ENCODE measurements at regions not wholly inside any gene's neighbourhood (a gene's known extent, or its start where the extent isn't known, plus 50 kb on each side); places are given as distances from the start of the nearest gene placed in this dataset.

DNA sequence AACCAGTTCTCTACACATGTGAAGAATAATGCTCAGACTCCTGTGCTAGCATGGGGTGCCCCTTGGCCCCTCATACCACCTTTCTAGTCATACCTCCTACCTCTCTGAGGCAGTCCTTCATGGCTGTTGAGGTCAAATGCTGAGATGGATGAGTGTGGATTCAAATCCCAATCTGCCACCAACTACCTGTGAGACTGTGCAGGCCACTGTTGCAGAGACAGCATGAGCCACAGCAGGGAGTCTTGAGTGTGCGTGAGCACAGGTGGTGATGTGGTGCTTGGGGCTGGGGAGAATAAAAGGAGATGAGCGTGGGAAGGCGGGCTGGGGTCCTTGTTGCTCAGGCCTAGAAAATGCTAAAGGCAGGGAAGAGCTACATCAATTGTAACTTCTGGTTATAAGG, 218.0 kb upstream of the E2F8 start (continued):
- TF ChIP-seq NCOR1 (IDR thresholded peaks at IDR 0.05): no peak
- TF ChIP-seq SMAD2 (IDR thresholded peaks at IDR 0.05; ENCODE audit: low read depth, low read length): no peak
- no peak for TF ChIP-seq FOXA1 (IDR thresholded peaks at IDR 0.05; ENCODE audit: borderline replicate concordance)
- no peak for TF ChIP-seq BRD9 (IDR thresholded peaks at IDR 0.05; ENCODE audit: low read depth, partially characterized antibody)
- TF ChIP-seq ERF (CRISPR knock-in tag; IDR thresholded peaks at IDR 0.05): no peak
- no peak for TF ChIP-seq LEF1 (IDR thresholded peaks at IDR 0.05)
- TF ChIP-seq, protein P1, sequence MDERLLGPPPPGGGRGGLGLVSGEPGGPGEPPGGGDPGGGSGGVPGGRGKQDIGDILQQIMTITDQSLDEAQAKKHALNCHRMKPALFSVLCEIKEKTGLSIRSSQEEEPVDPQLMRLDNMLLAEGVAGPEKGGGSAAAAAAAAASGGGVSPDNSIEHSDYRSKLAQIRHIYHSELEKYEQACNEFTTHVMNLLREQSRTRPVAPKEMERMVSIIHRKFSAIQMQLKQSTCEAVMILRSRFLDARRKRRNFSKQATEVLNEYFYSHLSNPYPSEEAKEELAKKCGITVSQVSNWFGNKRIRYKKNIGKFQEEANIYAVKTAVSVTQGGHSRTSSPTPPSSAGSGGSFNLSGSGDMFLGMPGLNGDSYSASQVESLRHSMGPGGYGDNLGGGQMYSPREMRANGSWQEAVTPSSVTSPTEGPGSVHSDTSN (CRISPR knock-in tag; IDR thresholded peaks at IDR 0.05; ENCODE audit: low read depth): no peak
- TF ChIP-seq, protein P1 (tag; conservative IDR thresholded peaks at IDR 0.05; ENCODE audit: low read depth): no peak

DNA sequence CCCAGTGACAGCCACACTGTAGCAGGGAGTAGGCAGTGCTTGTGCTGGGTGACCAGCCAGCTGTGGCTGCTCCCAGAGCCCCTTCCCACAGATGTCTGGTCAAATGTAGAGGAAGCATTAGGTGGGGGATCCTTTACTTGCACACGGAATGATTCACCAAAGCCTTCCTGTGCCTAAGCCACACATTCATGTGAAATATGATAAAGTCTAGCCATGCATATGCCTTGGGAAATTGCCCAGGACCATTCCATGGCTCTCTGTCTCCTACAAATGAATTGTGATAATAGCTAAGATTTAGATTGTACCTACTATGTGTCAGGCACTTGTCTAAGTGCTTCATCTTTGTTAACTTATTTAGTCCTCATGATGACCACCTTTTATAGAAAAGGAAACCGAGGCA, 217.5 kb upstream of the E2F8 start:
- intact Hi-C loops (cut with micrococcal nuclease) (no loop called here), in situ Hi-C loops (cut with MboI) (no loop called here)
- TF ChIP-seq BHLHE40 (IDR thresholded peaks at IDR 0.05; ENCODE audit: low read length) (no peak), RBM39 (optimal IDR thresholded peaks at IDR 0.05; ENCODE audit: low read depth, low read length) (no peak), FUS (optimal IDR thresholded peaks at IDR 0.05; ENCODE audit: low read depth, low read length) (no peak), ZNF124 (CRISPR knock-in tag; IDR thresholded peaks at IDR 0.05) (no peak), CCAR2 (IDR thresholded peaks at IDR 0.05; ENCODE audit: low read depth, low read length) (no peak), EP300 (IDR thresholded peaks at IDR 0.05; ENCODE audit: low read length) (no peak), ZNF41 (CRISPR knock-in tag; conservative IDR thresholded peaks at IDR 0.05) (no peak), SRSF1 (IDR thresholded peaks at IDR 0.05; ENCODE audit: low read depth, low read length) (no peak), TAF1 (IDR thresholded peaks at IDR 0.05; ENCODE audit: control insufficient read depth, extremely low read depth, insufficient read depth, low read length, severe bottlenecking) (no peak)
- TF ChIP-seq, protein P2, sequence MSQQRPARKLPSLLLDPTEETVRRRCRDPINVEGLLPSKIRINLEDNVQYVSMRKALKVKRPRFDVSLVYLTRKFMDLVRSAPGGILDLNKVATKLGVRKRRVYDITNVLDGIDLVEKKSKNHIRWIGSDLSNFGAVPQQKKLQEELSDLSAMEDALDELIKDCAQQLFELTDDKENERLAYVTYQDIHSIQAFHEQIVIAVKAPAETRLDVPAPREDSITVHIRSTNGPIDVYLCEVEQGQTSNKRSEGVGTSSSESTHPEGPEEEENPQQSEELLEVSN (IDR thresholded peaks at IDR 0.05; ENCODE audit: borderline replicate concordance in 1 of 2, extremely low read depth in 1 of 2, insufficient read depth in 1 of 2, insufficient read length in 1 of 2, low read depth in 1 of 2, low read length in 1 of 2, poor library complexity in 1 of 2, severe bottlenecking in 1 of 2): no peak
- no peak overlapping the region for H3K4me3 ChIP-seq
- H2AFZ ChIP-seq (ENCODE audit: low read depth, low read length): no peak overlapping the region
- peaks cover 5 to 18% of the 10 kb centered on the region in 2 experiments; a peak in 3 of 5 replicates for H3K27me3 ChIP-seq (ENCODE audit: control insufficient read depth in 2 of 2, insufficient read depth in 2 of 2, low read length in 2 of 2)
- no peaks in the 10 kb centered on the region for H3K79me2 ChIP-seq (ENCODE audit: control insufficient read depth, insufficient read depth, low read length)
- WGBS (ENCODE audit: insufficient coverage, low coverage, missing lambda C conversion rate): 0% methylated on average over 2 of the region's 2 CpGs
- BruUV-seq (replicated peaks): no TSS peak
- no peak overlapping the region for H3K4me2 ChIP-seq (ENCODE audit: insufficient read depth, low read length)
- FAIRE-seq (no peak), DNase-seq (ENCODE audit: extremely low read depth in 1 of 4, low spot score in 3 of 4) (no peak), ATAC-seq (no peak)
- no peaks in the 10 kb centered on the region for H3K9me1 ChIP-seq (ENCODE audit: control insufficient read depth, insufficient read depth, low read length)
- H3K9me3 ChIP-seq (replicated peaks; ENCODE audit: control insufficient read depth, insufficient read depth, low read depth, low read length): no peaks in the 10 kb centered on the region
- no peak overlapping the region for H3K27ac ChIP-seq (ENCODE audit: extremely low read depth, low read depth, low read length)
- ChIA-PET CTCF (ENCODE audit: low intra/inter-chr PET ratio) (no interaction called here), POLR2A (interaction anchor here (1.4 kb wide), 1 partner anchor 13 kb away, joined by 3 read pairs; no protein-coding TSS in a partner anchor)
- H3K9ac ChIP-seq (ENCODE audit: insufficient read depth in 1 of 2, low read depth in 2 of 2, low read length in 2 of 2): no peak overlapping the region
- H4K20me1 ChIP-seq (replicated peaks; ENCODE audit: control insufficient read depth, insufficient read depth, low read length): no peaks in the 10 kb centered on the region
- H3K36me3 ChIP-seq (ENCODE audit: control insufficient read depth, insufficient read depth, low read length): no peaks in the 10 kb centered on the region
- no peaks in the 10 kb centered on the region for H3K4me1 ChIP-seq (replicated peaks in 1 of 2; ENCODE audit: control insufficient read depth in 2 of 2, insufficient read depth in 2 of 2, low read length in 2 of 2)
